Trophoblast cell (in vitro differentiated cells and primary cell): ENCODE measurements at regions not wholly inside any gene's neighbourhood (a gene's known extent, or its start where the extent isn't known, plus 50 kb on each side); places are given as distances from the start of the nearest gene placed in this dataset.
A peak's percentile ranks its signal among the peaks of the same experiment; 100 is the strongest.

Experiments used
- DNase-seq, 2 donors: peaks; one replicate each; pipeline ENCODE4 v3.0.0-alpha.2; 2016
- H2AFZ ChIP-seq: 2 replicates; pipeline ENCODE4 v1.6.1; 2013; ENCODE audit warnings: low read length, moderate library complexity, mild to moderate bottlenecking; ENCODE audit not compliant: insufficient read depth, poor library complexity
- H2AK5ac ChIP-seq: 2 replicates; pipeline ENCODE4 v1.6.1; 2013; ENCODE audit warnings: mild to moderate bottlenecking, low read length
- H2BK120ac ChIP-seq: 2 replicates; pipeline ENCODE4 v1.6.1; 2013; ENCODE audit warnings: low read length, mild to moderate bottlenecking, moderate library complexity; ENCODE audit not compliant: insufficient read depth, poor library complexity
- H2BK12ac ChIP-seq: 2 replicates; pipeline ENCODE4 v1.6.1; 2013; ENCODE audit warnings: mild to moderate bottlenecking, low read length, moderate library complexity
- H2BK5ac ChIP-seq: 2 replicates; pipeline ENCODE4 v1.6.1; 2013; ENCODE audit warnings: low read length, low read depth, moderate library complexity, mild to moderate bottlenecking; ENCODE audit not compliant: poor library complexity
- H3K14ac ChIP-seq: 2 replicates; pipeline ENCODE4 v1.6.1; 2013; ENCODE audit warnings: mild to moderate bottlenecking, low read length
- H3K18ac ChIP-seq: 2 replicates; pipeline ENCODE4 v1.6.1; 2013; ENCODE audit warnings: mild to moderate bottlenecking, low read length
- H3K23ac ChIP-seq: 2 replicates; pipeline ENCODE4 v1.6.1; 2013; ENCODE audit warnings: low read length
- H3K27ac ChIP-seq: 2 replicates; pipeline ENCODE4 v1.5.1; 2013; ENCODE audit warnings: low read depth, mild to moderate bottlenecking, inconsistent platforms, low read length, moderate library complexity
- H3K27me3 ChIP-seq: 2 replicates; pipeline ENCODE4 v1.6.1; 2013; ENCODE audit warnings: inconsistent platforms, mild to moderate bottlenecking, low read length, moderate library complexity; ENCODE audit not compliant: insufficient read depth
- H3K36me3 ChIP-seq, 2 experiments: 1 replicate in 1 of 2; 2 replicates in 1 of 2; pipeline ENCODE4 v1.6.1; 2013; ENCODE audit warnings: low read length in 2 of 2, mild to moderate bottlenecking in 2 of 2, moderate library complexity in 1 of 2; ENCODE audit not compliant: insufficient read depth in 2 of 2, control insufficient read depth in 1 of 2
- H3K4ac ChIP-seq: 2 replicates; pipeline ENCODE4 v1.6.1; 2013; ENCODE audit warnings: low read depth, mild to moderate bottlenecking, low read length, moderate library complexity
- H3K4me1 ChIP-seq, 2 experiments: 1 replicate in 1 of 2; 2 replicates in 1 of 2; pipeline ENCODE4 v1.6.1; 2013; ENCODE audit warnings: low read length in 2 of 2, mild to moderate bottlenecking in 2 of 2, moderate library complexity in 1 of 2; ENCODE audit not compliant: insufficient read depth in 2 of 2, control insufficient read depth in 1 of 2
- H3K4me2 ChIP-seq: 2 replicates; pipeline ENCODE4 v1.6.1; 2013; ENCODE audit warnings: inconsistent platforms, mild to moderate bottlenecking, low read length, moderate library complexity
- H3K4me3 ChIP-seq: 2 replicates; pipeline ENCODE4 v1.5.1; 2013; ENCODE audit warnings: mild to moderate bottlenecking, low read depth, low read length, inconsistent platforms
- H3K79me1 ChIP-seq: one replicate; pipeline ENCODE4 v1.6.1; 2013; ENCODE audit warnings: low read length
- H3K79me2 ChIP-seq: 2 replicates; pipeline ENCODE4 v1.6.1; 2013; ENCODE audit warnings: low read length, mild to moderate bottlenecking; ENCODE audit not compliant: control insufficient read depth, insufficient read depth, poor library complexity
- H3K9ac ChIP-seq: 2 replicates; pipeline ENCODE4 v1.6.1; 2013; ENCODE audit warnings: mild to moderate bottlenecking, low read length
- H3K9me3 ChIP-seq: 2 replicates; pipeline ENCODE4 v1.6.1; 2013; ENCODE audit warnings: low read depth, mild to moderate bottlenecking, control low read depth, inconsistent platforms, low read length; ENCODE audit not compliant: insufficient read depth
- H4K12ac ChIP-seq: 2 replicates; pipeline ENCODE4 v1.6.1; 2013; ENCODE audit warnings: low read depth, mild to moderate bottlenecking, low read length, moderate library complexity
- H4K8ac ChIP-seq: 2 replicates; pipeline ENCODE4 v1.6.1; 2013; ENCODE audit warnings: low read depth, mild to moderate bottlenecking, low read length, moderate library complexity
- H4K91ac ChIP-seq: one replicate; pipeline ENCODE4 v1.6.1; 2013; ENCODE audit warnings: low read depth, mild to moderate bottlenecking, low read length, moderate library complexity
- WGBS: extraction: QIAGEN DNeasy Blood & Tissue Kit; methylation state at CpG from one replicate; pipeline ENCODE4 v1.1.7; 2013; ENCODE audit warnings: missing lambda C conversion rate; ENCODE audit not compliant: insufficient read length, insufficient coverage; ENCODE audit errors: extremely low coverage; 5-methylcytosine and 5-hydroxymethylcytosine counted together

- H2AK5ac ChIP-seq = no peak overlapping the region
- no peaks in the 10 kb centered on the region for H3K27me3 ChIP-seq
- no peak overlapping the region for H3K4me3 ChIP-seq
- H3K9me3 ChIP-seq = no peaks in the 10 kb centered on the region
- no peaks in the 10 kb centered on the region for H3K4me1 ChIP-seq
- H3K4ac ChIP-seq = no peak overlapping the region
- no peak overlapping the region for H3K4me2 ChIP-seq
- H4K8ac ChIP-seq = no peak overlapping the region
- no peak overlapping the region for H2AFZ ChIP-seq
- H3K79me2 ChIP-seq = no peaks in the 10 kb centered on the region
- H3K27ac ChIP-seq = no peak overlapping the region
- H3K9ac ChIP-seq = no peak overlapping the region
- H4K91ac ChIP-seq = no peak overlapping the region
- DNase-seq = no peak
- H3K79me1 ChIP-seq = no peaks in the 10 kb centered on the region
- H2BK5ac ChIP-seq = no peak overlapping the region
- no peak overlapping the region for H3K18ac ChIP-seq
- no peak overlapping the region for H3K23ac ChIP-seq
- no CpG with 5 or more reads among the region's 1 CpG for WGBS
- H4K12ac ChIP-seq = no peak overlapping the region
- no peaks in the 10 kb centered on the region for H3K36me3 ChIP-seq
- H3K14ac ChIP-seq = no peak overlapping the region
- H2BK120ac ChIP-seq = no peak overlapping the region
- H2BK12ac ChIP-seq = no peak overlapping the region
These were observed 575.5 kb upstream of the ID4 start for GRCh38 chr6:19261642-19262041.

GRCh38 chr6:19268117-19268516 lies 569.1 kb upstream of the ID4 start:
- Histone ChIP-seq H3K9ac (no peak overlapping the region), H4K12ac (no peak overlapping the region), H2BK120ac (no peak overlapping the region), H3K4ac (no peak overlapping the region), H3K27me3 (no peaks in the 10 kb centered on the region), H3K4me1 (peaks cover 0 to 7% of the 10 kb centered on the region in 2 experiments), H2BK5ac (no peak overlapping the region), H3K79me2 (no peaks in the 10 kb centered on the region), H4K8ac (no peak overlapping the region), H3K36me3 (no peaks in the 10 kb centered on the region), H3K79me1 (no peaks in the 10 kb centered on the region), H3K9me3 (peaks cover 6% of the 10 kb centered on the region), H3K27ac (no peak overlapping the region), H2AK5ac (no peak overlapping the region), H2BK12ac (no peak overlapping the region), H3K18ac (no peak overlapping the region), H3K23ac (no peak overlapping the region), H3K4me3 (no peak overlapping the region), H3K14ac (no peak overlapping the region), H3K4me2 (no peak overlapping the region), H2AFZ (no peak overlapping the region), H4K91ac (no peak overlapping the region)
- WGBS = no CpG with 5 or more reads among the region's 2 CpGs
- no peak for DNase-seq

GRCh38 chr6:19268718-19269117 lies 568.5 kb upstream of the ID4 start:
- Histone ChIP-seq H3K9me3 (peaks cover 6% of the 10 kb centered on the region), H3K14ac (no peak overlapping the region), H3K4me3 (no peak overlapping the region), H3K4me2 (no peak overlapping the region), H3K27ac (no peak overlapping the region), H3K9ac (no peak overlapping the region), H3K27me3 (no peaks in the 10 kb centered on the region), H4K8ac (no peak overlapping the region), H3K18ac (no peak overlapping the region), H4K12ac (no peak overlapping the region), H3K4ac (no peak overlapping the region), H4K91ac (no peak overlapping the region), H3K79me1 (no peaks in the 10 kb centered on the region), H2AFZ (no peak overlapping the region), H2BK12ac (no peak overlapping the region), H2BK5ac (no peak overlapping the region), H3K79me2 (no peaks in the 10 kb centered on the region), H2BK120ac (no peak overlapping the region), H3K23ac (no peak overlapping the region), H2AK5ac (no peak overlapping the region), H3K36me3 (no peaks in the 10 kb centered on the region), H3K4me1 (peaks cover 0 to 7% of the 10 kb centered on the region in 2 experiments)
- DNase-seq = no peak

GRCh38 chr6:19269341-19269898 lies 567.8 kb upstream of the ID4 start:
- peak overlapping the region; percentile 10 for H3K4me3 ChIP-seq
- no peak overlapping the region for H3K23ac ChIP-seq
- no peak overlapping the region for H2AK5ac ChIP-seq
- H2AFZ ChIP-seq = no peak overlapping the region
- H2BK12ac ChIP-seq = no peak overlapping the region
- H3K14ac ChIP-seq = no peak overlapping the region
- H4K8ac ChIP-seq = no peak overlapping the region
- H3K79me2 ChIP-seq = no peaks in the 10 kb centered on the region
- H3K79me1 ChIP-seq = no peaks in the 10 kb centered on the region
- H3K27ac ChIP-seq = no peak overlapping the region
- no peak overlapping the region for H3K4me2 ChIP-seq
- H4K12ac ChIP-seq = no peak overlapping the region
- H3K36me3 ChIP-seq = no peaks in the 10 kb centered on the region
- no CpG with 5 or more reads among the region's 5 CpGs for WGBS
- H2BK120ac ChIP-seq = no peak overlapping the region
- H3K9me3 ChIP-seq = peaks cover 6% of the 10 kb centered on the region
- no peak overlapping the region for H3K4ac ChIP-seq
- no peak overlapping the region for H4K91ac ChIP-seq
- DNase-seq = peak; percentile 2 to 68
- H2BK5ac ChIP-seq = no peak overlapping the region
- H3K18ac ChIP-seq = no peak overlapping the region
- peaks cover 0 to 7% of the 10 kb centered on the region in 2 experiments for H3K4me1 ChIP-seq
- H3K27me3 ChIP-seq = no peaks in the 10 kb centered on the region
- H3K9ac ChIP-seq = no peak overlapping the region
